ENCODE measurements at regions not wholly inside any gene's neighbourhood (a gene's known extent, or its start where the extent isn't known, plus 50 kb on each side); places are given as distances from the start of the nearest gene placed in this dataset.
"Not testable (repeated sequence)": the region's sequence is repeated elsewhere in the genome, so short reads cannot be mapped to it uniquely, and the experiment has no call there.

DNA sequence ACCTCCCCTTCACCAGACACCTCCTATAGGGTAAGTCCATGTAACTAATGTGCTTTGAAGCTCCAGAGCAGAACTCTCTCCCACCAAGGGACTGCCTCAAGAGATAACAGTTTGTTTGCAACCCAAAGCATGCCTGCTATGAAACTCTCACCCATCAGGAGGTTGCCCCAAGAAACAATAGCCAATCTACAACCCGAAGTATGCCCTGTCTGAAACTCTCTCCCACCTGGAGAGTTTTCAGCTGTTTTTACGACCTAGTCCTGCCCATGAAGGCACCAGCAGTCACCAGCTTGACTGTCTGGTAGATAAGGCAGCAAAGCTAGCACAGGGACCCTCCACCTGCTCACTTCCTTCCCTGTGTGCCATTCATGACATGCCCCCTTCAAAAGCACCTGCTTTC lies 533.9 kb upstream of the CRIM1 start:
- no peaks in the 10 kb centered on the region for H3K27me3 ChIP-seq (ENCODE audit: insufficient read depth, low read length, poor library complexity)

DNA sequence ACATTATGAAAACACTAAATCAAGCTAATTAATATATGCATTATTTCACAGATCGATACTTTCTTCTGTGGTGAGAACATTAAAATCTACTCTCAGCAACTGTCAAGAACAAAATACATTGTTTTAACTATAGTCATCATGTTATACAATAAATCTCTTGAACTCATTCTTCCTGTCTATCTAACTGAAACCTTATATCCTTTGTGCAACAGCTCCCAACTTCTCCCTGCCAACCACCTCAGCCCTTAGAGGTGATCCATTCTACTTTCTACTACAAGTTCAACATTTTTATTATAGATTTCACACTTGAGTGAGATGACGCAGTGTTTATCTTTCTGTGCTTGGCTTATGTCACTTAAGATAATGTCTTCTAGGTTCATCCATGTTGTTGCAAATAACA lies 535.2 kb upstream of the CRIM1 start:
- no peaks in the 10 kb centered on the region for H3K36me3 ChIP-seq (ENCODE audit: control insufficient read depth, insufficient read depth, low read length)
- no peak overlapping the region for H2BK15ac ChIP-seq (replicated peaks; ENCODE audit: low read depth)
- H3K27me3 ChIP-seq (ENCODE audit: insufficient read depth, low read length, poor library complexity), result no peaks in the 10 kb centered on the region
- no peak overlapping the region for H3K4me3 ChIP-seq (ENCODE audit: low read length)
- H3K4ac ChIP-seq (ENCODE audit: low read depth, low read length), result no peak overlapping the region
- no peaks in the 10 kb centered on the region for H3K79me2 ChIP-seq (ENCODE audit: control insufficient read depth, insufficient read depth, low read length)
- H3K18ac ChIP-seq (ENCODE audit: low read length), result peak overlapping the region; percentile 92
- H4K8ac ChIP-seq (ENCODE audit: low read depth, low read length), result no peak overlapping the region
- H3K56ac ChIP-seq (ENCODE audit: low read length), result no peak overlapping the region
- no peak overlapping the region for H4K5ac ChIP-seq (ENCODE audit: low read length)
- DNase-seq, result no peak
- H3K4me1 ChIP-seq (ENCODE audit: control insufficient read depth, low read depth, low read length), result peaks cover 11% of the 10 kb centered on the region
- no peaks in the 10 kb centered on the region for H3K79me1 ChIP-seq (ENCODE audit: low read length)
- peak overlapping the region; percentile 88 for H2BK120ac ChIP-seq (ENCODE audit: low read depth, low read length)
- H3K23ac ChIP-seq (ENCODE audit: low read length), result no peak overlapping the region
- no peak overlapping the region for H3K4me2 ChIP-seq (ENCODE audit: low read length)
- H3K27ac ChIP-seq (ENCODE audit: low read depth, low read length), result no peak overlapping the region
- H2BK5ac ChIP-seq (ENCODE audit: low read length), result peak overlapping the region; percentile 89
- no CpG with 5 or more reads among the region's 2 CpGs for WGBS (ENCODE audit: extremely low coverage, insufficient coverage, low lambda C conversion rate)
- H2AK5ac ChIP-seq (ENCODE audit: low read length), result no peak overlapping the region
- no peak overlapping the region for H3K9ac ChIP-seq (ENCODE audit: low read length)

More for the DNA sequence above, 533.9 kb upstream of the CRIM1 start:
- no CpG with 5 or more reads among the region's 2 CpGs for WGBS (ENCODE audit: extremely low coverage, insufficient coverage, low lambda C conversion rate)
- Histone ChIP-seq H3K4me2 (ENCODE audit: low read length) (no peak overlapping the region), H3K56ac (ENCODE audit: low read length) (peak overlapping the region; percentile 40), H2AK5ac (ENCODE audit: low read length) (no peak overlapping the region), H3K4me3 (ENCODE audit: low read length) (no peak overlapping the region), H3K36me3 (ENCODE audit: control insufficient read depth, insufficient read depth, low read length) (no peaks in the 10 kb centered on the region), H2BK5ac (ENCODE audit: low read length) (peak overlapping the region; percentile 64), H3K27ac (ENCODE audit: low read depth, low read length) (peak overlapping the region; percentile 67), H2BK120ac (ENCODE audit: low read depth, low read length) (no peak overlapping the region), H3K23ac (ENCODE audit: low read length) (no peak overlapping the region), H4K5ac (ENCODE audit: low read length) (no peak overlapping the region), H2BK15ac (replicated peaks; ENCODE audit: low read depth) (no peak overlapping the region), H3K9ac (ENCODE audit: low read length) (no peak overlapping the region), H3K18ac (ENCODE audit: low read length) (peak overlapping the region; percentile 24), H4K8ac (ENCODE audit: low read depth, low read length) (no peak overlapping the region), H3K4me1 (ENCODE audit: control insufficient read depth, low read depth, low read length) (peaks cover 11% of the 10 kb centered on the region), H3K79me2 (ENCODE audit: control insufficient read depth, insufficient read depth, low read length) (no peaks in the 10 kb centered on the region), H3K79me1 (ENCODE audit: low read length) (no peaks in the 10 kb centered on the region), H3K4ac (ENCODE audit: low read depth, low read length) (peak overlapping the region; percentile 72)
- peak; percentile 96 for DNase-seq

DNA sequence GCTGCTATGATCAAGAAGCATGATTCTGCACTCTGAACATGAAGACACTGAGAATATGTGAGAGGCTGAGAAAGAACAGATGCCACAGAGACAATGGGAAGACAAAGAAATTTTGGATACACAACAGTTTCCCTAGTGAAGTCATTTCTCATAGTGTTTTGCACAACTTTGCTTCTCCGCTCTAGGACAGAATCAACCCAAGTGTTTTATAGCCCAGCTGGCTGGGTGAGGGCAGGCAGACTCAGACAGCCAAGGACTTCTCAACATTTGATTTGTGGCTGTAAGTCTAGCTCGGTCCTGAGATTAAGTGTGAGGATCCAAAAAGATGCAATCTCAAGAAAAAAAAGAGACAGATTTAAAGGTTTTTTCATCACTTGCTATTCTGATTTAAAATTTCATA lies 536.5 kb upstream of the CRIM1 start:
- H3K56ac ChIP-seq (ENCODE audit: low read length), result peak overlapping the region; percentile 59
- H3K79me1 ChIP-seq (ENCODE audit: low read length), result no peaks in the 10 kb centered on the region
- H2BK15ac ChIP-seq (replicated peaks; ENCODE audit: low read depth), result no peak overlapping the region
- H3K4me3 ChIP-seq (ENCODE audit: low read length), result no peak overlapping the region
- H3K27me3 ChIP-seq (ENCODE audit: insufficient read depth, low read length, poor library complexity), result no peaks in the 10 kb centered on the region
- no peak overlapping the region for H2AK5ac ChIP-seq (ENCODE audit: low read length)
- H3K18ac ChIP-seq (ENCODE audit: low read length), result peak overlapping the region; percentile 98
- peak overlapping the region; percentile 20 for H2BK5ac ChIP-seq (ENCODE audit: low read length)
- no peak overlapping the region for H4K8ac ChIP-seq (ENCODE audit: low read depth, low read length)
- no peak overlapping the region for H3K23ac ChIP-seq (ENCODE audit: low read length)
- no peak overlapping the region for H3K4me2 ChIP-seq (ENCODE audit: low read length)
- no peaks in the 10 kb centered on the region for H3K36me3 ChIP-seq (ENCODE audit: control insufficient read depth, insufficient read depth, low read length)
- peaks cover 11% of the 10 kb centered on the region for H3K4me1 ChIP-seq (ENCODE audit: control insufficient read depth, low read depth, low read length)
- H3K9ac ChIP-seq (ENCODE audit: low read length), result no peak overlapping the region
- H4K5ac ChIP-seq (ENCODE audit: low read length), result no peak overlapping the region
- no peaks in the 10 kb centered on the region for H3K79me2 ChIP-seq (ENCODE audit: control insufficient read depth, insufficient read depth, low read length)
- peak overlapping the region; percentile 88 for H3K27ac ChIP-seq (ENCODE audit: low read depth, low read length)
- WGBS (ENCODE audit: extremely low coverage, insufficient coverage, low lambda C conversion rate), result no CpG with 5 or more reads among the region's 2 CpGs
- peak overlapping the region; percentile 82 for H2BK120ac ChIP-seq (ENCODE audit: low read depth, low read length)
- peak overlapping the region; percentile 70 for H3K4ac ChIP-seq (ENCODE audit: low read depth, low read length)
- peak; percentile 74 for DNase-seq

DNA sequence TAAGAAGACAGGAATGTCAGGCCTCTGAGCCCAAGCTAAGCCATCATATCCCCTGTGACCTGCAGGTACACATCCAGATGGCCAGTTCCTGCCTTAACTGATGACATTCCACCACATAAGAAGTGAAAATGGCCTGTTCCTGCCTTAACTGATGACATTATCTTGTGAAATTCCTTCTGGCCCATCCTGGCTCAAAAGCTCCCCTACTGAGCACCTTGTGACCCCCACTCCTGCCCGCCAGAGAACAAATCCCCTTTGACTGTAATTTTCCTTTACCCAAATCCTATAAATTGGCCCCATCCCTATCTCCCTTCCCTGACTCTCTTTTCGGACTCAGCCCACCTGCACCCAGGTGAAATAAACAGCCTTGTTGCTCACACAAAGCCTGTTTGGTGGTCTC lies 537.2 kb upstream of the CRIM1 start:
- H4K8ac ChIP-seq (ENCODE audit: low read depth, low read length); H3K79me1 ChIP-seq (ENCODE audit: low read length); H4K5ac ChIP-seq (ENCODE audit: low read length); H3K56ac ChIP-seq (ENCODE audit: low read length); H2AK5ac ChIP-seq (ENCODE audit: low read length); H3K4me2 ChIP-seq (ENCODE audit: low read length); H3K79me2 ChIP-seq (ENCODE audit: control insufficient read depth, insufficient read depth, low read length); H2BK15ac ChIP-seq (replicated peaks; ENCODE audit: low read depth); H3K23ac ChIP-seq (ENCODE audit: low read length); H3K4me1 ChIP-seq (ENCODE audit: control insufficient read depth, low read depth, low read length); H3K9ac ChIP-seq (ENCODE audit: low read length); H3K27me3 ChIP-seq (ENCODE audit: insufficient read depth, low read length, poor library complexity); H3K36me3 ChIP-seq (ENCODE audit: control insufficient read depth, insufficient read depth, low read length); H2BK120ac ChIP-seq (ENCODE audit: low read depth, low read length); H2BK5ac ChIP-seq (ENCODE audit: low read length); H3K4me3 ChIP-seq (ENCODE audit: low read length): not testable (repeated sequence)
- peak; percentile 80 for DNase-seq
- Histone ChIP-seq H3K18ac (ENCODE audit: low read length) (peak overlapping the region; percentile 92), H3K27ac (ENCODE audit: low read depth, low read length) (peak overlapping the region; percentile 49), H3K4ac (ENCODE audit: low read depth, low read length) (peak overlapping the region; percentile 55)
- no CpG with 5 or more reads among the region's 2 CpGs for WGBS (ENCODE audit: extremely low coverage, insufficient coverage, low lambda C conversion rate)

DNA sequence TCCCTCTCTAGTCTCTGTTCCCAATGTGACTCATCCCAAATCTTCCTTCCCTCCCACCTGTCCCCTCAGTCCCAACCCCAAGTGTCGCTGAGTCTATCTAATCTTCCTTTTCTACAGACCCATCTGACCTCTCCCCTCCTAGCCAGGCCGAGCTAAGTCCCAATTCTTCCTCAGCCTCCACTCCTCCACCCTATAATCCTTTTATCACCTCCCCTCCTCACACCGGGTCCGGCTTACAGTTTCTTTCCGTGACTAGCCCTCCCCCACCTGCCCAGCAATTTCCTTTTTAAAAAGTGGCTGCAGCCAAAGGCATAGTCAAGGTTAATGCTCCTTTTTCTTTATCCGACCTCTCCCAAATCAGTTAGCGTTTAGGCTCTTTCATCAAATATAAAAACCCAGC lies 541.0 kb upstream of the CRIM1 start:
- not testable (repeated sequence) for H3K4me1 ChIP-seq (ENCODE audit: control insufficient read depth, low read depth, low read length); H3K36me3 ChIP-seq (ENCODE audit: control insufficient read depth, insufficient read depth, low read length); H3K23ac ChIP-seq (ENCODE audit: low read length); H4K5ac ChIP-seq (ENCODE audit: low read length); H3K4me3 ChIP-seq (ENCODE audit: low read length); H3K18ac ChIP-seq (ENCODE audit: low read length); H3K79me2 ChIP-seq (ENCODE audit: control insufficient read depth, insufficient read depth, low read length); H3K4ac ChIP-seq (ENCODE audit: low read depth, low read length); H2AK5ac ChIP-seq (ENCODE audit: low read length); H2BK15ac ChIP-seq (replicated peaks; ENCODE audit: low read depth); H3K27ac ChIP-seq (ENCODE audit: low read depth, low read length); H4K8ac ChIP-seq (ENCODE audit: low read depth, low read length); H3K79me1 ChIP-seq (ENCODE audit: low read length); H3K9ac ChIP-seq (ENCODE audit: low read length); H2BK120ac ChIP-seq (ENCODE audit: low read depth, low read length); H3K27me3 ChIP-seq (ENCODE audit: insufficient read depth, low read length, poor library complexity); H2BK5ac ChIP-seq (ENCODE audit: low read length); H3K4me2 ChIP-seq (ENCODE audit: low read length); H3K56ac ChIP-seq (ENCODE audit: low read length)
- peak; percentile 56 for DNase-seq
- no CpG with 5 or more reads among the region's 7 CpGs for WGBS (ENCODE audit: extremely low coverage, insufficient coverage, low lambda C conversion rate)

DNA sequence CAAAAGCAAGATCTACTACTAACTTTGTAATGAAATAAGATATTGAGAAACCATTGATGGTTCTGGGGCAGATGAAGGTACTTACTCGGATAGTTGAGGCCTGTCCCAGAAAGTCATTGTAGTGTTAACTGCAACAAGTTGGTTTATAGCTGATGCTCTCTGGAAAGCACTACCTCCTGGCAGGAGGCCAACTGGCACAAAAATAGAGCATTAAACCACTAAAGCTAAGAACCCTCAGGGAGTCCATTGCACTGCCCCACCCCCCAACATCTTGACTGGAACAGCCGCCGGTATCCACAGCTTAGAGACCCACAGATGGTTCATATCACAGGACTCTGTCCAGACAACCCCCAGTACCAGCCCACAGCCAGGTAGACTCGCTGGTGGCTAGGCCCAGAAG lies 552.5 kb upstream of the CRIM1 start:
- no peak overlapping the region for H3K56ac ChIP-seq (ENCODE audit: low read length)
- no peak overlapping the region for H2BK5ac ChIP-seq (ENCODE audit: low read length)
- no peak overlapping the region for H3K4me3 ChIP-seq (ENCODE audit: low read length)
- H3K23ac ChIP-seq (ENCODE audit: low read length), result no peak overlapping the region
- no peak overlapping the region for H4K8ac ChIP-seq (ENCODE audit: low read depth, low read length)
- no peak overlapping the region for H2BK15ac ChIP-seq (replicated peaks; ENCODE audit: low read depth)
- H3K9ac ChIP-seq (ENCODE audit: low read length), result no peak overlapping the region
- no peak overlapping the region for H3K4me2 ChIP-seq (ENCODE audit: low read length)
- DNase-seq, result no peak
- H3K79me2 ChIP-seq (ENCODE audit: control insufficient read depth, insufficient read depth, low read length), result no peaks in the 10 kb centered on the region
- no CpG with 5 or more reads among the region's 4 CpGs for WGBS (ENCODE audit: extremely low coverage, insufficient coverage, low lambda C conversion rate)
- no peak overlapping the region for H3K4ac ChIP-seq (ENCODE audit: low read depth, low read length)
- no peaks in the 10 kb centered on the region for H3K4me1 ChIP-seq (ENCODE audit: control insufficient read depth, low read depth, low read length)
- no peaks in the 10 kb centered on the region for H3K27me3 ChIP-seq (ENCODE audit: insufficient read depth, low read length, poor library complexity)
- H3K36me3 ChIP-seq (ENCODE audit: control insufficient read depth, insufficient read depth, low read length), result no peaks in the 10 kb centered on the region
- H3K18ac ChIP-seq (ENCODE audit: low read length), result no peak overlapping the region
- H3K79me1 ChIP-seq (ENCODE audit: low read length), result no peaks in the 10 kb centered on the region
- H3K27ac ChIP-seq (ENCODE audit: low read depth, low read length), result no peak overlapping the region
- no peak overlapping the region for H2BK120ac ChIP-seq (ENCODE audit: low read depth, low read length)
- no peak overlapping the region for H4K5ac ChIP-seq (ENCODE audit: low read length)
- no peak overlapping the region for H2AK5ac ChIP-seq (ENCODE audit: low read length)
